PC-3 (cell line): ENCODE measurements at regions not wholly inside any gene's neighbourhood (a gene's known extent, or its start where the extent isn't known, plus 50 kb on each side); places are given as distances from the start of the nearest gene placed in this dataset.

ENCODE experiments used
- ATAC-seq: fragments of 200-7000 bp; cut with Tn5 transposase; 2 replicates; pipeline ENCODE4 v1.9.1; 2020; ENCODE audit warnings: mild to moderate bottlenecking, moderate library complexity
- BruUV-seq: library from RNA; stranded (reverse); fragments of 400-500 nt; replicated peaks from 2 replicates; lab custom pipeline; 2021; lab: Mats Ljungman, UMichigan
- CTCF ChIA-PET: fragments of 300-600 bp; sonication (Branson Sonifier 250); formaldehyde crosslinking; loops from one replicate; lab custom pipeline; 2022; ENCODE audit warnings: antibody characterized with exemption; lab: Charles Lee
- POLR2A ChIA-PET: fragments of 300-600 bp; sonication (Branson Sonifier 250); formaldehyde crosslinking; loops from one replicate; lab custom pipeline; 2022; ENCODE audit warnings: antibody characterized with exemption; ENCODE audit not compliant: unreplicated experiment; lab: Charles Lee
- DNase-seq: peaks from one replicate; pipeline ENCODE4 v3.0.0-alpha.2; 2015
- H2AFZ ChIP-seq: fragments of 300-600 bp; sonication (generic); 2 replicates; pipeline ENCODE4 v1.6.0; 2016; ENCODE audit warnings: antibody characterized with exemption, low read length
- H3F3A ChIP-seq: fragments of 300-600 bp; sonication (generic); one replicate; pipeline ENCODE4 v1.6.0; 2017; ENCODE audit warnings: antibody characterized with exemption, low read length, control low read depth, mild to moderate bottlenecking; ENCODE audit not compliant: unreplicated experiment
- H3K27ac ChIP-seq: fragments of 300-600 bp; sonication (generic); 2 replicates; pipeline ENCODE4 v1.5.1; 2016; ENCODE audit warnings: mild to moderate bottlenecking, low read length
- H3K27me3 ChIP-seq: fragments of 300-600 bp; sonication (generic); 2 replicates; pipeline ENCODE4 v1.6.1; 2016; ENCODE audit warnings: low read length, mixed read lengths
- H3K36me3 ChIP-seq: fragments of 300-600 bp; sonication (generic); 2 replicates; pipeline ENCODE4 v1.6.1; 2016; ENCODE audit warnings: low read depth, mixed run types, low read length, mixed read lengths
- H3K4me1 ChIP-seq: fragments of 300-600 bp; sonication (generic); 2 replicates; pipeline ENCODE4 v1.5.1; 2016; ENCODE audit warnings: low read length; ENCODE audit not compliant: insufficient read depth
- H3K4me2 ChIP-seq: fragments of 300-600 bp; sonication (generic); 2 replicates; pipeline ENCODE4 v1.6.0; 2016; ENCODE audit warnings: low read length
- H3K4me3 ChIP-seq: fragments of 300-600 bp; sonication (generic); 2 replicates; pipeline ENCODE4 v1.5.1; 2016; ENCODE audit warnings: mild to moderate bottlenecking, low read length, mixed read lengths
- H3K79me2 ChIP-seq: fragments of 300-600 bp; sonication (generic); 2 replicates; pipeline ENCODE4 v1.6.1; 2017; ENCODE audit warnings: low read length, mixed read lengths
- H3K9ac ChIP-seq: fragments of 300-600 bp; sonication (generic); 2 replicates; pipeline ENCODE4 v1.6.0; 2016; ENCODE audit warnings: mild to moderate bottlenecking, low read length
- H3K9me2 ChIP-seq: fragments of 300-600 bp; sonication (generic); replicated peaks from 2 replicates; pipeline ENCODE4 v1.6.1; 2016; ENCODE audit warnings: mixed run types, low read length, mixed read lengths
- H3K9me3 ChIP-seq: fragments of 300-600 bp; sonication (generic); 2 replicates; pipeline ENCODE4 v1.6.1; 2016; ENCODE audit warnings: low read length, mixed read lengths
- H4K20me1 ChIP-seq: fragments of 300-600 bp; sonication (generic); 2 replicates; pipeline ENCODE4 v1.6.1; 2016; ENCODE audit warnings: low read length, mixed read lengths
- CTCF ChIP-seq: fragments of 300-600 bp; sonication (generic); conservative IDR thresholded peaks from 2 replicates; pipeline ENCODE4 v1.5.1; 2017; ENCODE audit warnings: antibody characterized with exemption, low read depth, mild to moderate bottlenecking, low read length
- EZH2 ChIP-seq: fragments of 300-600 bp; sonication (generic); IDR thresholded peaks from one replicate; pipeline ENCODE4 v1.6.1; 2017; ENCODE audit warnings: antibody characterized with exemption, mild to moderate bottlenecking, low read length; ENCODE audit not compliant: unreplicated experiment
- EZH2phosphoT487 ChIP-seq: fragments of 300-600 bp; sonication (generic); IDR thresholded peaks from 2 replicates; pipeline ENCODE4 v1.6.1; 2018; ENCODE audit warnings: mild to moderate bottlenecking, antibody characterized with exemption, low read length, borderline replicate concordance
- intact Hi-C: fragments of 100-400 bp; cut with micrococcal nuclease; formaldehyde crosslinking; loops from 2 replicates; pipeline ENCODE4 v1.9.0; 2023

GRCh38 chr13:50225193-50226155 is 210.2 kb downstream of the KCNRG start:
- ChIA-PET CTCF (no interaction called here), POLR2A (no interaction called here)
- no peaks in the 10 kb centered on the region for H3K79me2 ChIP-seq
- no peak overlapping the region for H3K9ac ChIP-seq
- H3K4me1 ChIP-seq: peaks cover 31% of the 10 kb centered on the region
- intact Hi-C loops: no loop called here
- TF ChIP-seq EZH2phosphoT487 (no peak), CTCF (no peak), EZH2 (no peak)
- no peak overlapping the region for H3K4me3 ChIP-seq
- H3K4me2 ChIP-seq: 0 out of 2 replicates have a peak overlapping the region, but pooled peaks have one; percentile 21
- ATAC-seq: no peak
- H3K9me3 ChIP-seq: no peaks in the 10 kb centered on the region
- no peaks in the 10 kb centered on the region for H3K36me3 ChIP-seq
- H3F3A ChIP-seq: no peaks in the 10 kb centered on the region
- H4K20me1 ChIP-seq: no peaks in the 10 kb centered on the region
- H2AFZ ChIP-seq: no peak overlapping the region
- DNase-seq: no peak
- H3K27me3 ChIP-seq: no peaks in the 10 kb centered on the region
- no peaks in the 10 kb centered on the region for H3K9me2 ChIP-seq
- H3K27ac ChIP-seq: peak overlapping the region; percentile 69
- BruUV-seq: no TSS peak

DNA sequence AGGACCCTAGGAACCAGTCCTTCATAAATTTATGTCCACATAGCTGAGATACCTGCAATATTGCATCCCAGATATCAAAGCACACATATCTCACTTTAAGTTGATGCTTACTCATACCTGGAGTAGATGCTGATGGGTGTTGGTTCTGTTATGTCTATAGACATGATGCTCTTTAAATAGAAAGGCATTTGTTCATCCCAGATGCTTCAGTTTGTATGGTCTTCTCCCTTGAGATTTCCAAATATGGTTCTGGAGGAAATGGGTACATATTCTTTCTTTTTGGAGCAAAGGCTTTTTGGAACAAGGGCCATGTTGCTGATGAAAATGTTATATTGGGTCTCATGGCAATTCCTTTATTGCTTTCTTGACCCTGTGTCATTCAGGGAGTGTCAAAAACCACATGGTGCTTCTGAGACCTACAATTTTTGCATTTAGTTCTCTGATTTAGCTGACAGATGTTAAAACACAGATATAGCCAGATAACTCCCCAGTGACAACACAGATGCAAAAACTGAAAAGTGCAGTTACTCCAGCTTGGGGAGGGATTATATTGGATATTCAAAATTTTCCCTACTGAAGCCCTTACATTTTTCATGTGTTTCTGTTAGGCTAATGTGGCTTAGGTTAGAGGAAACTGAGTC is 211.4 kb downstream of the KCNRG start:
- H3K9ac ChIP-seq: no peak overlapping the region
- ChIA-PET POLR2A (no interaction called here), CTCF (no interaction called here)
- no peaks in the 10 kb centered on the region for H3K36me3 ChIP-seq
- no peaks in the 10 kb centered on the region for H3K9me2 ChIP-seq
- H3F3A ChIP-seq: no peaks in the 10 kb centered on the region
- H3K27me3 ChIP-seq: no peaks in the 10 kb centered on the region
- DNase-seq (no peak), ATAC-seq (no peak)
- no peak overlapping the region for H3K27ac ChIP-seq
- H3K4me3 ChIP-seq: no peak overlapping the region
- H3K4me1 ChIP-seq: peaks cover 31% of the 10 kb centered on the region
- no peak overlapping the region for H2AFZ ChIP-seq
- H3K79me2 ChIP-seq: no peaks in the 10 kb centered on the region
- TF ChIP-seq EZH2phosphoT487 (no peak), CTCF (no peak), EZH2 (no peak)
- no peak overlapping the region for H3K4me2 ChIP-seq
- H3K9me3 ChIP-seq: no peaks in the 10 kb centered on the region
- no TSS peak for BruUV-seq
- intact Hi-C loops: no loop called here
- no peaks in the 10 kb centered on the region for H4K20me1 ChIP-seq

DNA sequence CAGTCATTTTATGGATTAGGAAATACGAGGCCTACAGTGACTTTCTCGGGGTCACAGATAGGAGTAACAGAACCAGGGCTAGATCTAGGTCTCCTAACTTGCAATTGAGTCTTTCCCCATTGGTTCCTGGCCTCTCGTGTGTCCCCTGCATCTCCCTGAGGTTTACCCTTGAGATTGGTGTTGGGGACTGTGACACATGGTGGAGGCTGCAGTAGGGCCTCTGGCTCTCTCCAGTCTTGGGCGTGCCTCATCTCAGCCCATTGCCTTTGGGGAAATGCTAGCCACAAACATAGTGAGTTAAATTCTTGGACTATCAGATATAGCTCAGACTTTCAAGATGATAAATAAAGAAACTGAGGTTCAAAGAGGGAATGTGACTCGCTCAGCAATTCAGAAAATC is 212.1 kb downstream of the KCNRG start:
- Histone ChIP-seq H3K79me2 (no peaks in the 10 kb centered on the region), H4K20me1 (no peaks in the 10 kb centered on the region), H3K27me3 (no peaks in the 10 kb centered on the region), H3F3A (no peaks in the 10 kb centered on the region), H3K4me3 (no peak overlapping the region), H3K36me3 (no peaks in the 10 kb centered on the region), H3K27ac (no peak overlapping the region), H3K9me3 (no peaks in the 10 kb centered on the region), H3K9ac (no peak overlapping the region), H3K9me2 (no peaks in the 10 kb centered on the region), H3K4me2 (no peak overlapping the region), H2AFZ (no peak overlapping the region), H3K4me1 (peaks cover 24% of the 10 kb centered on the region)
- ChIA-PET POLR2A (no interaction called here), CTCF (no interaction called here)
- ATAC-seq: no peak
- TF ChIP-seq CTCF (no peak), EZH2 (no peak), EZH2phosphoT487 (no peak)
- no TSS peak for BruUV-seq
- intact Hi-C loops: no loop called here
- no peak for DNase-seq
